ENCODE measurements at regions not wholly inside any gene's neighbourhood (a gene's known extent, or its start where the extent isn't known, plus 50 kb on each side); places are given as distances from the start of the nearest gene placed in this dataset.

DNA sequence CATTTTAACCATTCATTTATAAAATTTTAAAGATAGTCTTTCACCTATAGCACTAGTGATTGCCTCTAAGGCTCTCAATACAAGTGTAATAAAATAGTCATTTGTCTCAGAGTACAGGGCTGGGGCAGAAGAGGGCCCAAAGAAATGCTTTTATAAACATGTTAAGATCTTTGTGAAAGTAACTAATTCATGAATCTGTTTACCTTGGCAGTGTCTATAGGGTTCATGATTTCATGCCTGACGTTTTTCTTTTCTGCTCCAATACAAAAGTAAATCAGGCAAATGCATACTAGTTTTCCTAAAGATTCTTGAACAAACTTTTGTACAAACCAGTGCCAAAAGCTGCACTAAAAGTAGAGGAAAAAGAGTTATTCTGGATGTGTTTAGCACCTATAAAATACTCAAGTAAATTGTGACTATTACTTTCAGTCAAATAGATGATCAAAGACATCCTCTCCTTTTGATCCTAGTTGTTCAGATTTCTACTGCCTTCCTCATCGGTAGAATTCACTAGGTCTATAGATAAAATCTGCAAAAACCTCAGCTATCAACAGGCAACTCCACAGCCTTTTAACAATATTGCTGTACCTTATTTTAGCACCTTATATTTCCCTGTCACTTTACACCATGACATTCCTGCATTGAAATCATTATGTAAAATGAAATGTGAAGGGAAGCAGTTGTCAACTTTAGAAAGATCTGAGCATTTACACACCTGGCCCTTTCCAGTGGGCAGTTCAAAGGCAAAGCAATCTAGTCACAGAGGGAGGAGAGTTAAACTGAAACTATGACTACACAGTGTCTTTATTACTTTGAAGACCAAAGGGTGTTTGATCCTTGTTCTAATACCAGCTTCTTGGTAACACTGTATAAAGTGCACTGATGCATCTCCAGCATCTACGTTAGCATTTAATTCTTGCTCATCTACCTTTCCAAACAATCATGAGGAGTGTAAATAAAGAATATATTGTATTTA is 100.0 kb upstream of the MED13 start:
- CTCF ChIA-PET = no interaction called here
- POLR2A ChIA-PET = interaction anchor here (0.6 kb wide), 1 partner anchor 62 kb away, joined by 4 read pairs; no protein-coding TSS in a partner anchor
- no peak overlapping the region for H3K4me3 Mint-ChIP-seq

GRCh38 chr17:62163847-62164246 is 98.8 kb upstream of the MED13 start:
- ChIA-PET POLR2A (no interaction called here), CTCF (no interaction called here)
- Mint-ChIP-seq H3K27me3 (no peaks in the 10 kb centered on the region), H3K27ac (no peak overlapping the region), H3K4me1 (ENCODE audit: low read depth) (peaks cover 9% of the 10 kb centered on the region), H3K36me3 (no peaks in the 10 kb centered on the region), H3K9me3 (no peaks in the 10 kb centered on the region), H3K4me3 (no peak overlapping the region)
- no peak for DNase-seq
- intact Hi-C loops (cut with micrococcal nuclease) = no loop called here

More for the DNA sequence above, 100.0 kb upstream of the MED13 start:
- peak; percentile 14 for DNase-seq
- no peaks in the 10 kb centered on the region for H3K27me3 Mint-ChIP-seq
- no peaks in the 10 kb centered on the region for H3K9me3 Mint-ChIP-seq
- H3K36me3 Mint-ChIP-seq = no peaks in the 10 kb centered on the region
- peaks cover 9% of the 10 kb centered on the region for H3K4me1 Mint-ChIP-seq (ENCODE audit: low read depth)
- no peak overlapping the region for H3K27ac Mint-ChIP-seq
- intact Hi-C loops (cut with micrococcal nuclease) = no loop called here

- H3K4me3 Mint-ChIP-seq = no peak overlapping the region
- H3K4me1 Mint-ChIP-seq (ENCODE audit: low read depth) = peaks cover 9% of the 10 kb centered on the region
- DNase-seq = no peak
- H3K27me3 Mint-ChIP-seq = no peaks in the 10 kb centered on the region
- no peak overlapping the region for H3K27ac Mint-ChIP-seq
- CTCF ChIA-PET = no interaction called here
- H3K9me3 Mint-ChIP-seq = no peaks in the 10 kb centered on the region
- POLR2A ChIA-PET = no interaction called here
- no peaks in the 10 kb centered on the region for H3K36me3 Mint-ChIP-seq
- intact Hi-C loops (cut with micrococcal nuclease) = no loop called here
Measured at GRCh38 chr17:62162898-62163297, 97.8 kb upstream of the MED13 start.

DNA sequence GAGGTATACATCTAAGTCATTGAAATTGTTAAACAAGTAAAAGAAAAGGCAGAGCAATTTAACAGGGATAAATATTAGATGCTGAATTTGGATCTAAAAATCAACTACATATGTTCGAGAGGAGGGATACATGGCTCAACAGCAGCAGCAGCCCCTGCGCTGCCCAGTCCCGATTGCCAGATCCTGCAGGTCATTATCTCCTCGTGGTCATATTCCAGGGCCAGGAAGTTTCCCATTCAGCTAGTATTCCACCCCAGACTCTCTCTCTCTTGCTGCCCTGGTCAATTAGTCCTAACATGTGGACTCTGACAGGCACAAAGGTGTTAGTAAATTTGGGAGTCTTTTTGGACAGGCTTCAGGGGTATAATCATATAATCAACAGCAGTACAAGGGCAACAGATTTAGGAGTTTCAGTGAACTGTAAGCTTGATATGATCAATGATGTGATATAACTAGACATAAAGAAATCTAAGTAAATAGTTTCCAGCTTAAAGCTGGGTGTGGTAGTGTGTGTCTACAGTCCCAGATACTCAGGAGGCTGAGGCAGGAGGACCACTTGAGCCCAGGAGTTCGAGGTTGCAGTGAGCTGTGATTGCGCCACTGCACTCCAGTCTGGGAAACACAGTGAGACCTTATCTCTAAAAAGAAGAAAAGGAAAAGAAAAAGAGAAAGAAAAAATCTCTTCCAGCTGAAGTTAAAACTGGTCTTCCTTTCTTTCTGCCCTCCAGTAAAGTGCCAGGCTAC is 96.5 kb upstream of the MED13 start:
- POLR2A ChIA-PET = no interaction called here
- Mint-ChIP-seq H3K27ac (no peak overlapping the region), H3K27me3 (peaks cover 2% of the 10 kb centered on the region), H3K36me3 (no peaks in the 10 kb centered on the region), H3K9me3 (no peaks in the 10 kb centered on the region), H3K4me3 (no peak overlapping the region), H3K4me1 (ENCODE audit: low read depth) (peaks cover 9% of the 10 kb centered on the region)
- no peak for DNase-seq
- intact Hi-C loops (cut with micrococcal nuclease) = no loop called here
- CTCF ChIA-PET = no interaction called here

- ChIA-PET POLR2A (no interaction called here), CTCF (no interaction called here)
- H3K4me3 Mint-ChIP-seq = no peak overlapping the region
- peaks cover 9% of the 10 kb centered on the region for H3K4me1 Mint-ChIP-seq (ENCODE audit: low read depth)
- intact Hi-C loops (cut with micrococcal nuclease) = no loop called here
- H3K27me3 Mint-ChIP-seq = peaks cover 2% of the 10 kb centered on the region
- no peak for DNase-seq
- H3K9me3 Mint-ChIP-seq = no peaks in the 10 kb centered on the region
- H3K36me3 Mint-ChIP-seq = no peaks in the 10 kb centered on the region
- H3K27ac Mint-ChIP-seq = no peak overlapping the region
Measured at GRCh38 chr17:62160816-62161215, 95.7 kb upstream of the MED13 start.

GRCh38 chr17:62159994-62160393 is 94.9 kb upstream of the MED13 start:
- H3K27me3 Mint-ChIP-seq = peaks cover 2% of the 10 kb centered on the region
- H3K4me3 Mint-ChIP-seq = no peak overlapping the region
- no peak for DNase-seq
- intact Hi-C loops (cut with micrococcal nuclease) = no loop called here
- H3K36me3 Mint-ChIP-seq = no peaks in the 10 kb centered on the region
- H3K27ac Mint-ChIP-seq = no peak overlapping the region
- peaks cover 4% of the 10 kb centered on the region for H3K4me1 Mint-ChIP-seq (ENCODE audit: low read depth)
- no peaks in the 10 kb centered on the region for H3K9me3 Mint-ChIP-seq
- CTCF ChIA-PET = no interaction called here
- POLR2A ChIA-PET = no interaction called here

- no peaks in the 10 kb centered on the region for H3K4me1 Mint-ChIP-seq (ENCODE audit: low read depth)
- no peaks in the 10 kb centered on the region for H3K9me3 Mint-ChIP-seq
- H3K4me3 Mint-ChIP-seq = no peak overlapping the region
- POLR2A ChIA-PET = no interaction called here
- no peak for DNase-seq
- no peaks in the 10 kb centered on the region for H3K36me3 Mint-ChIP-seq
- no peak overlapping the region for H3K27ac Mint-ChIP-seq
- intact Hi-C loops (cut with micrococcal nuclease) = no loop called here
- H3K27me3 Mint-ChIP-seq = peaks cover 3% of the 10 kb centered on the region
- CTCF ChIA-PET = interaction anchor here (1.3 kb wide), 1 partner anchor 53 kb away, joined by 6 read pairs; no protein-coding TSS in a partner anchor
Measured at GRCh38 chr17:62156949-62157348, 91.9 kb upstream of the MED13 start.

DNA sequence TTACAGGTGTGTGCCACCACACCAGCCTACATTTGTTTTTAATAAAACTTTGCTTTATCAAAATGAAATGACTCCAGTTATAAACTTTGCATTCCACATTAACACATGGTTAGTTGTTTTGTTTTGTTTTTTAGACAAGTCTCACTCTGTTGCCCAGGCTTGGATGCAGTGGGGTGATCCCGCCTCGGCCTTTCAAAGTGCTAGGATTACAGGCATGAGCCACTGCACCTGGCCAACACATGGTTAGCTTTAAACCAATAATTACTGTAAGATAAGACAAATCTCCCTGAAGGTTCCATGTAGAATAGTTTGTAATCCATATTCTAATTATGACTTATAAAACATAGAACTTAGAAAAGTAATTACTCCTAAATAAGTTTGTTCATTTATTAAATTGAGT is 89.8 kb upstream of the MED13 start:
- intact Hi-C loops (cut with micrococcal nuclease) = no loop called here
- POLR2A ChIA-PET = no interaction called here
- H3K4me3 Mint-ChIP-seq = no peak overlapping the region
- peaks cover 3% of the 10 kb centered on the region for H3K27me3 Mint-ChIP-seq
- no peaks in the 10 kb centered on the region for H3K4me1 Mint-ChIP-seq (ENCODE audit: low read depth)
- no peaks in the 10 kb centered on the region for H3K36me3 Mint-ChIP-seq
- H3K9me3 Mint-ChIP-seq = no peaks in the 10 kb centered on the region
- DNase-seq = no peak
- no peak overlapping the region for H3K27ac Mint-ChIP-seq
- CTCF ChIA-PET = no interaction called here

DNA sequence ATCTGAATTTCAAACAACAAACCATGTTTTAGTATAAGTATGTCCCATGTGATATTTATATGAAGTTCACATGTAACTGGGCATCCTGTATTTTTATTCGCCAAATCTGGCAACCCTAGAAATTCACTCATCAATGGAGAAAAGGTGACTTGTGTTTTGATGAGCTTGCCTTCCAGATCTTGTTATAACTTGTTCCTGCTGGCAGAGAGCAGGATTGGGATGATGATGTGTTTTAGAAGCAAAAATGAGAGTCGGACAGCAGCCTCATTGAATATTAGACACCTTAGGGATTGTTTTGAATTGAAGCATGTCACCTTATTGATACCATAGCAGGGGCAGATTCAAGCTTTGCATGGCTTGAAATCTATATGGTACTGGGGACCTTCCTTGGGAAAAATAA is 85.4 kb upstream of the MED13 start:
- no peak for DNase-seq
- H3K36me3 Mint-ChIP-seq = no peaks in the 10 kb centered on the region
- H3K4me3 Mint-ChIP-seq = no peak overlapping the region
- no peaks in the 10 kb centered on the region for H3K9me3 Mint-ChIP-seq
- H3K27ac Mint-ChIP-seq = no peak overlapping the region
- CTCF ChIA-PET = no interaction called here
- POLR2A ChIA-PET = no interaction called here
- intact Hi-C loops (cut with micrococcal nuclease) = no loop called here
- peaks cover 1% of the 10 kb centered on the region for H3K27me3 Mint-ChIP-seq
- no peaks in the 10 kb centered on the region for H3K4me1 Mint-ChIP-seq (ENCODE audit: low read depth)

- no peaks in the 10 kb centered on the region for H3K36me3 Mint-ChIP-seq
- POLR2A ChIA-PET = no interaction called here
- CTCF ChIA-PET = no interaction called here
- H3K4me1 Mint-ChIP-seq (ENCODE audit: low read depth) = no peaks in the 10 kb centered on the region
- no peak overlapping the region for H3K4me3 Mint-ChIP-seq
- intact Hi-C loops (cut with micrococcal nuclease) = no loop called here
- peaks cover 1% of the 10 kb centered on the region for H3K27me3 Mint-ChIP-seq
- no peak for DNase-seq
- no peaks in the 10 kb centered on the region for H3K9me3 Mint-ChIP-seq
- H3K27ac Mint-ChIP-seq = no peak overlapping the region
Measured at GRCh38 chr17:62149961-62150360, 84.9 kb upstream of the MED13 start.

- no peak overlapping the region for H3K27ac Mint-ChIP-seq
- CTCF ChIA-PET = no interaction called here
- DNase-seq = no peak
- no peaks in the 10 kb centered on the region for H3K36me3 Mint-ChIP-seq
- POLR2A ChIA-PET = no interaction called here
- no peaks in the 10 kb centered on the region for H3K9me3 Mint-ChIP-seq
- no peaks in the 10 kb centered on the region for H3K4me1 Mint-ChIP-seq (ENCODE audit: low read depth)
- intact Hi-C loops (cut with micrococcal nuclease) = no loop called here
- no peaks in the 10 kb centered on the region for H3K27me3 Mint-ChIP-seq
- no peak overlapping the region for H3K4me3 Mint-ChIP-seq
Measured at GRCh38 chr17:62147284-62147683, 82.2 kb upstream of the MED13 start.

DNA sequence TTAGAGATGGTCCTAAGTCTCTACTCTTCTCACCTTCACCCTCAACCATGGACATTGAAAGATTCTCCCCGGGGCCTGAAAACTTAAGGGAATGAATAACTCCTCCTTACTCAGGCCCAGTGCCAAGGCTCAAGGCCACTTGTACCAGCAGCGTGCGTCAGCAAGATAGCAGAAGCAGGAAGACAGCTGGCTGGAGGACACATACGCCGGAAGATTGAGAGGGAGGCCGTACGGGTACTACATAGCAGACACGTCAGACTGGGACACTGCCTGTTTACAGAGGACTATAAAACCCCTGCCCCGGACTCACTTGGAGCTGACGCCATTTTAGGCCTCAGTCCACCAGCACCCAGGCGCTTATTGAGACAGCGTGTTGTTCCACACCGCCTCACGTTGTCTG is 75.8 kb upstream of the MED13 start:
- no peak overlapping the region for H3K27ac Mint-ChIP-seq

DNA sequence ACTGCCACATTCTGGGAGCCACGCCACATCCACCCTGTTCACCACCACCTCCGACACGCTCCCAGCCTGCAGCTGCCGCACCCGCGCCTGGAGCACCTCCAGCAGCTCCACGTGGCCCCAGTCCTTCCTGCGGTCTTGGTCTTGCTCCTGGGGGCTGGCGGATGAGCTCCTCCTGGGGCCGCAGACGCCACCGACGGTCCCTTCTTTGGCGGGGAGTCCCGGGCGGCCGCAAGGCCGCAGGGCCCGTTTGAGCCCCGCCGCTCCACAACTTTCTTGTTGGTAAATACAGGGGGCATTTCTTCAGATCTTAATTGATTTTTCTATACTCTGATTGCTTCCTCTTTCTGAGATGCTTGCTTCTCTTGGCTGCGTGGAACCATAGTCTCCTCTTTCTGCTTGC is 75.3 kb upstream of the MED13 start:
- Mint-ChIP-seq H3K9me3 (no peaks in the 10 kb centered on the region), H3K36me3 (no peaks in the 10 kb centered on the region), H3K4me3 (no peak overlapping the region), H3K27me3 (peaks cover 26% of the 10 kb centered on the region), H3K4me1 (ENCODE audit: low read depth) (no peaks in the 10 kb centered on the region), H3K27ac (no peak overlapping the region)
- CTCF ChIA-PET = no interaction called here
- intact Hi-C loops (cut with micrococcal nuclease) = no loop called here
- no peak for DNase-seq
- POLR2A ChIA-PET = no interaction called here

More for the DNA sequence above, 75.8 kb upstream of the MED13 start:
- intact Hi-C loops (cut with micrococcal nuclease) = no loop called here
- DNase-seq = no peak
- H3K4me3 Mint-ChIP-seq = no peak overlapping the region
- no peaks in the 10 kb centered on the region for H3K36me3 Mint-ChIP-seq
- peaks cover 26% of the 10 kb centered on the region for H3K27me3 Mint-ChIP-seq
- ChIA-PET POLR2A (no interaction called here), CTCF (no interaction called here)
- H3K9me3 Mint-ChIP-seq = no peaks in the 10 kb centered on the region
- no peaks in the 10 kb centered on the region for H3K4me1 Mint-ChIP-seq (ENCODE audit: low read depth)

Measured in activated CD4-positive, alpha-beta memory T cell treated with anti-CD3 and anti-CD28 coated beads for 36 hours (primary cell).